Nephron progenitor cell (in vitro differentiated cells): ENCODE measurements at regions not wholly inside any gene's neighbourhood (a gene's known extent, or its start where the extent isn't known, plus 50 kb on each side); places are given as distances from the start of the nearest gene placed in this dataset.

ENCODE experiments used
- DNase-seq: peaks from one replicate; pipeline ENCODE4 v3.0.0; 2021
- H3K27ac Mint-ChIP-seq: 2 replicates; pipeline ENCODE4 v1.8.0; 2021; ENCODE audit warnings: mild to moderate bottlenecking, moderate library complexity, mixed read lengths
- H3K27me3 Mint-ChIP-seq: 2 replicates; pipeline ENCODE4 v1.8.0; 2021; ENCODE audit warnings: mild to moderate bottlenecking, low read depth, mixed read lengths; ENCODE audit not compliant: poor library complexity
- H3K36me3 Mint-ChIP-seq: 2 replicates; pipeline ENCODE4 v1.8.0; 2021; ENCODE audit warnings: low read depth, mixed read lengths
- H3K4me1 Mint-ChIP-seq: 2 replicates; pipeline ENCODE4 v1.8.0; 2021; ENCODE audit warnings: mixed read lengths
- H3K4me3 Mint-ChIP-seq: 2 replicates; pipeline ENCODE4 v1.8.0; 2021; ENCODE audit warnings: mild to moderate bottlenecking, moderate library complexity, mixed read lengths
- H3K9me3 Mint-ChIP-seq: 2 replicates; pipeline ENCODE4 v1.8.0; 2021; ENCODE audit warnings: mild to moderate bottlenecking, moderate library complexity, mixed read lengths
- CTCF ChIP-seq: fragments of 200-600 bp; sonication (generic); IDR thresholded peaks from 2 replicates; pipeline ENCODE4 v1.5.0; 2021; ENCODE audit warnings: antibody characterized with exemption

GRCh38 chr1:238985312-238985711, 401.1 kb upstream of the CHRM3 start:
- no peak overlapping the region for H3K27ac Mint-ChIP-seq
- peaks cover 5% of the 10 kb centered on the region for H3K27me3 Mint-ChIP-seq
- no peak overlapping the region for H3K4me3 Mint-ChIP-seq
- H3K4me1 Mint-ChIP-seq, result no peaks in the 10 kb centered on the region
- H3K36me3 Mint-ChIP-seq, result no peaks in the 10 kb centered on the region
- peaks cover 14% of the 10 kb centered on the region for H3K9me3 Mint-ChIP-seq
- no peak for TF ChIP-seq CTCF
- no peak for DNase-seq

GRCh38 chr1:238982736-238983135, 403.6 kb upstream of the CHRM3 start:
- DNase-seq, result no peak
- H3K36me3 Mint-ChIP-seq, result no peaks in the 10 kb centered on the region
- TF ChIP-seq CTCF, result no peak
- H3K4me1 Mint-ChIP-seq, result no peaks in the 10 kb centered on the region
- H3K27ac Mint-ChIP-seq, result no peak overlapping the region
- peaks cover 5% of the 10 kb centered on the region for H3K27me3 Mint-ChIP-seq
- H3K9me3 Mint-ChIP-seq, result peaks cover 5% of the 10 kb centered on the region
- H3K4me3 Mint-ChIP-seq, result no peak overlapping the region

GRCh38 chr1:238981317-238981933, 404.9 kb upstream of the CHRM3 start:
- TF ChIP-seq CTCF, result no peak
- Mint-ChIP-seq H3K27ac (no peak overlapping the region), H3K9me3 (no peaks in the 10 kb centered on the region), H3K36me3 (no peaks in the 10 kb centered on the region), H3K4me3 (no peak overlapping the region), H3K4me1 (no peaks in the 10 kb centered on the region), H3K27me3 (peaks cover 5% of the 10 kb centered on the region)
- DNase-seq, result no peak

GRCh38 chr1:238980053-238980452, 406.3 kb upstream of the CHRM3 start:
- Mint-ChIP-seq H3K27me3 (peaks cover 5% of the 10 kb centered on the region), H3K4me1 (no peaks in the 10 kb centered on the region), H3K27ac (no peak overlapping the region), H3K36me3 (no peaks in the 10 kb centered on the region), H3K4me3 (no peak overlapping the region), H3K9me3 (no peaks in the 10 kb centered on the region)
- TF ChIP-seq CTCF, result no peak
- DNase-seq, result no peak

GRCh38 chr1:238964631-238965030, 421.7 kb upstream of the CHRM3 start:
- H3K27ac Mint-ChIP-seq, result no peak overlapping the region

More at GRCh38 chr1:238964631-238965030, 421.7 kb upstream of the CHRM3 start:
- Mint-ChIP-seq H3K27me3 (no peaks in the 10 kb centered on the region), H3K4me3 (no peak overlapping the region), H3K9me3 (no peaks in the 10 kb centered on the region), H3K4me1 (no peaks in the 10 kb centered on the region), H3K36me3 (no peaks in the 10 kb centered on the region)
- DNase-seq, result no peak
- TF ChIP-seq CTCF, result no peak
